AG10803 (cell line): ENCODE measurements at regions not wholly inside any gene's neighbourhood (a gene's known extent, or its start where the extent isn't known, plus 50 kb on each side); places are given as distances from the start of the nearest gene placed in this dataset.

Experiments used
- DNase-seq: peaks from one replicate; pipeline ENCODE4 v3.0.0; 2010; ENCODE audit warnings: low read depth
- H3K4me3 ChIP-seq: 2 replicates; pipeline ENCODE4 v1.5.1; 2011; ENCODE audit warnings: mild to moderate bottlenecking, low read length, control low read depth
- TF ChIP-seq, protein P1 (sequence below): conservative IDR thresholded peaks from 2 replicates; pipeline ENCODE4 v1.5.1; 2011; ENCODE audit warnings: mild to moderate bottlenecking, low read length, control low read depth, inconsistent platforms

DNA sequence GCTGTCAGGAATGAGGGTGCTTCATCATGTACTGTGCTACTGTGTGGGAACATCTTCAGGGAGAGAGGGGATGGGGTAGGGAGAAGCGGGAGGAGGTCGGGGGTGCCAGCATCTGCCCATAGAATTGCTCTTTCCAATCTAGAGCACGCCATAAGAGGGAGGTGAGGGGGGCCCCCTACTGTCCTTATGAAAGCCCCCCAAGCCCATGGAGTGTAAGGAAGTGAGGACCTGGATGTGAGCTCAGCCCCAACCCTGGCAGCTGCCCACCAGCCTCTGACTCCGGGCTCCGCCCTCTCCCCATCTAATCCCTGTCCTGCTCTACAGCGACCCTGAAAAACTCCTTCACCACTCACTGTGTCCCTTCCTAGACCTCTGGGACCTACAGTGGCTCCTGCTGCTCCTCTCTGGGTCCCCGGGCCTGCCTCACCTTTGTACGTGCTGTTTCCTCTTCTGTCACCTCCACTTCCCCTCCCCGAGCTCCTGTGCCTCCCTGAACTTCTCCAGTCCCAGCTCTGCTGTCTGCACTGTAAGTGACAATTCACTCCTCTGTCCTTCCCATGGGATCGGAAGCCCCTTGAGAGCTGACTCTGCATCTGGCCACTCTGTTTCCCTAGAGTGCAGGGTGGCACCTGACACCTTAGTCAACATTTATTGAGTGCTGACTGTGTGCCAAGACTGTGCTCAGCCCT lies 269.4 kb downstream of the PTPRU start:
- no peak for DNase-seq
- TF ChIP-seq, protein P1, sequence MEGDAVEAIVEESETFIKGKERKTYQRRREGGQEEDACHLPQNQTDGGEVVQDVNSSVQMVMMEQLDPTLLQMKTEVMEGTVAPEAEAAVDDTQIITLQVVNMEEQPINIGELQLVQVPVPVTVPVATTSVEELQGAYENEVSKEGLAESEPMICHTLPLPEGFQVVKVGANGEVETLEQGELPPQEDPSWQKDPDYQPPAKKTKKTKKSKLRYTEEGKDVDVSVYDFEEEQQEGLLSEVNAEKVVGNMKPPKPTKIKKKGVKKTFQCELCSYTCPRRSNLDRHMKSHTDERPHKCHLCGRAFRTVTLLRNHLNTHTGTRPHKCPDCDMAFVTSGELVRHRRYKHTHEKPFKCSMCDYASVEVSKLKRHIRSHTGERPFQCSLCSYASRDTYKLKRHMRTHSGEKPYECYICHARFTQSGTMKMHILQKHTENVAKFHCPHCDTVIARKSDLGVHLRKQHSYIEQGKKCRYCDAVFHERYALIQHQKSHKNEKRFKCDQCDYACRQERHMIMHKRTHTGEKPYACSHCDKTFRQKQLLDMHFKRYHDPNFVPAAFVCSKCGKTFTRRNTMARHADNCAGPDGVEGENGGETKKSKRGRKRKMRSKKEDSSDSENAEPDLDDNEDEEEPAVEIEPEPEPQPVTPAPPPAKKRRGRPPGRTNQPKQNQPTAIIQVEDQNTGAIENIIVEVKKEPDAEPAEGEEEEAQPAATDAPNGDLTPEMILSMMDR = no peak
- H3K4me3 ChIP-seq = no peak overlapping the region

DNA sequence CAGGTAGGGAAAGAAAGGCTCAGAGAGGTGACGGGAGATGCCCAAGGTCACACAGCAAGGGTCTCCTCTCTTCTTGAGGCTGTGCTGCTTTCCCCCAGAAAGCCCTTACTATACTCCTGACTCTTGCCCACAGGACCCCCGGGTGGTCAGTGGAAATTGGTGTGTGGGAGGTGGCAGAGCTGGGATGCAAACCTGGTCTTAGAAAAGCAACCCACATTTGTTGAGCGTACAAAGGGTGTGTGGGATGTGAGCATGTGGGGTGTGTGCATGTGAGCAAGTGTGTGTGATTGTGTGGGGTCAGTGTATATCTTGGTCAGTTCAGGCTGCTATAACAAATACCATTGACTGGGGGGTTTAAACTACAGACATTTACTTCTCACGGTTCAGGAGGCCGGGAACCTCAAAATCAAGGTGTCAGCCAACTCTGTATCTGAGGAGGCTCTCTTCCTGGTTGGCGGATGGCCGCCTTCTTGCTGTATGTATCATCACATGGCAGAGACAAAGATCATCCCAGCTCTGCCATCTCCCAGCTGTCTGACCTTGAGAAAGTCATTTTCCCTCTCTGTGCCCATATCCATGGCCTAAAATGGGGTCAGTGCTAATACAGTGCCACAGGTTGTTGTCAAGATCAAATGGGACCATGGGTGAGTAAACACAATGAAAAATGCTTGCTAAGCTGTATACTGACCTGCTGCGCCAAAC lies 268.5 kb downstream of the PTPRU start:
- TF ChIP-seq, protein P1 = no peak
- H3K4me3 ChIP-seq = no peak overlapping the region
- no peak for DNase-seq

DNA sequence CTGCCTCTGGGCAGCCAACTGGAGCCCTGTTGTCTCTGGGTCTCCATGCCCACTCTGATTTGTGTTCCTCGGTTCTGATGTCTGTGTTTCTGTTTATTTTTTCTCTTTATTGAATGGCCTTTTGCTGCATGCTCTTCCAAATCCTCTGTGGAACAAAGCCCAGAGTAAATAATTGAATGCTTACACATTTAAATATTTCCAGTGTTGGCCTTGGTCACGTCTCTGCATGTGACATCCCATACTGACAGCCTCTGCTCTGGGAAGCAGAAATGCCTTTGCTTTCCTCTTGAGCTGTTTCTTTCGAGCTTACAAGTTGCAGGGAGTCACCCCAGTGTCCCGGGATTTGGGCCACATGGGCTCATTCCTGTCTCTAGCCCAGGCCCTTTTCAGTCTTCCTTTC lies 267.9 kb downstream of the PTPRU start:
- DNase-seq = peak; percentile 47
- no peak overlapping the region for H3K4me3 ChIP-seq
- TF ChIP-seq, protein P1 = no peak

DNA sequence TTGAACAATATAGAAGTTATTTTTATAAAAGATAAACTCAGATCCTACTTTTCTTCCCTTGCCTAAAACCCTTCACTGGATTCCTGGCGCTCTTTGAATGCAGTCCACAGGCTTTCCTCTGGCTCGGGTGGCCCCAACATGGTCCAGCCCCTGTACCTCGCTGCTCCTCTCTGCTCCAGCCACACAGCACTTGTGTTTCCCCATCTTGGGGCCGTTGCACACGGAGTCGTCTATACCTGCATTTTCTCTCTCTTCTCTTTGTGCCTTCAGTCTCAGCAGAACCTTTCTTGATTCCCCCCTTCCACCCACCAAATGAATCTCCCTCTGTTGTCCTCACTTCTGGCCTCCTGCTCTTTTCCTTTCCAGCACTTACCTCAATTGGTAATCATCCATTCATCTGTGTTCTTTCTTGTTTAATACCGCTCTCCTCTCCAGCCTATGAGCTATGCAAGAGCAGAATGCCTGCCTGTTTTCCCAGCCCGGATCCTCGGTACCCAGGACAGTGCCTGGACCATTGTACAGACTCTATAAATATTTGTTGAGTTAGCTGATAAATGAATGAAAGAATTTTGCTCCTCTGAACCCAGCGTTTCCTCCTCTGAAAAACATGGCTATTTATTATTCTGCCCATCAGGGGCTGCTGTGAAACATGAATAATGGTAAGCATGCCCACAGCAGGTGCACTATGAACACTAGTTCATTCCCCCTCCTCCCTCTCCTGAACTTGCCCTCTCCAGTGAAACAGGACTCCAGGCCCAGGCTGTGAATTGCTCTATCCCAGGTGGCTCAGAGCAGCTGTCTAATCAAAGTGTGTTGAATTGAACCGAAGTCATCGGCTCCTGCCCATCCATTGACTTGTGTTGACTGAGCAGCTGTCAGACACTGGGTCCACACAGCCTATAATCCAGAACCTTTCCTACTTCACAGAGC lies 266.9 kb downstream of the PTPRU start:
- TF ChIP-seq, protein P1 = no peak
- DNase-seq = no peak

DNA sequence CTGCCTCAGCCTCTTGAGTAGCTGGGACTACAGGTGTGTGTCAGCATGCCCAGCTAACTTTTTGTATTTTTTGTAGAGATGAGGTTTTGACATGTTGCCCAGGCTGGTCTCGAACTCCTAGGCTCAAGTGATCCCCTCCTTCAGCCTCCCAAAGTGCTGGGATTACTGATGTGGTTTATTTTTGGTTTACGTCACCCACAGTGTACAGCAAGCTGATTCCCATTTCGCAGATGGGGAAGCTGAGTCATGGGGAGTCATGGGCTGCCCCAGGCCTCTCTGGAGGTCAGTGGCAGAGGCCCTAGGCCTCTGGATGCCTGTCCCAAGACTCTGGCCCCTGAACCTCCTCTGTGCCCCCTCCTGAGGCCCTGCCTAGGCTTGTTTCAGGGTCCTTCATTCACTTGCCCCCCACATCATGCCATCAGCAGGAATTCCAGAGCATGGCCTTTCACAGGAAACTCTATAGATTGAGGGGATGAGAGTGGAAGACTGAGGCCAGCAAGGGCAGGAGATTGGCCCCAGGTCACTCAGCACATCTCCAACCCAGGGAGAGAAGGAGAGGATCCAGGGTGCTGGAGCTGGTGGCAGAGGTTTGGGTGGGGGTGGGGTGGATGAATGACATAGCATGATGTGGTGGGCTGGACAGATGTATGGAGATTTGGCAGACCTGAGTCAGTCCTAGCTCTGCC lies 266.0 kb downstream of the PTPRU start:
- no peak for DNase-seq
- TF ChIP-seq, protein P1 = no peak
- no peak overlapping the region for H3K4me3 ChIP-seq

More for the DNA sequence above, 266.9 kb downstream of the PTPRU start:
- H3K4me3 ChIP-seq = no peak overlapping the region

DNA sequence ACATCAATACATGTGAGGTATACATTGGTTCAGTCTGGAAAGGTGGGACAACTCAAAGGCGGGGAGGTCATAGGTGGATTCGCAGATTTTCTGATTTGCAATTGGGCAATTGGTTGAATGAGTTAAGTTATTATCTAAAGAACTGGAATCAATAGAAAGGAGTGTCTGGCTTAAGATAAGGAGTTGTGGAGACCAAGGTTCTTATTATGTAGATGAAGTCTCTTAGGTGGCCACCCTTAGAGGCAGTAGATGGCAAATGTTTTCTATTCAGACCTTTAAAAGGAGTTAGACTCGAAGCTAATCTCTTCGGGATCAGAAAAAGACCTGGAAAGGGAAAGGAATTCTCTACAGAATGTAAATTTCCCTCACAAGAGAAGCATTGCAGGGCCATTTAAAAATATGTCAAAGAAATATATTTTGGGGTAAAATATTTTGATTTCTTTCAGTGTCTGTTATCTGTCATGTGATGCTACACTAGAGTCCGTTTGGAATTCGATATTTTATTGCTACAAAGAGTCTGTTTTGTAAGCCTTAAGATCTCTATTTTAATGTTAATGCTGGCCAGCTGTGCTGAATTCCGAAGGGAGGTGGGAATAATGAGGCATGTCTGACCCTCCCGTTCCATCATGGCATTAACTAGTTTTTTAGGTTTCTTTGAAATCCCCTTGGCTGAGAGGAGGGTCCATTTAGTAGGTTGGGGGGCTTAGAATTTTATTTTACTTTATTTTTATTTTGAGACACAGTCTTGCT lies 265.1 kb downstream of the PTPRU start:
- no peak overlapping the region for H3K4me3 ChIP-seq
- TF ChIP-seq, protein P1 = no peak
- DNase-seq = no peak
